ENCODE measurements at regions not wholly inside any gene's neighbourhood (a gene's known extent, or its start where the extent isn't known, plus 50 kb on each side); places are given as distances from the start of the nearest gene placed in this dataset.

DNA sequence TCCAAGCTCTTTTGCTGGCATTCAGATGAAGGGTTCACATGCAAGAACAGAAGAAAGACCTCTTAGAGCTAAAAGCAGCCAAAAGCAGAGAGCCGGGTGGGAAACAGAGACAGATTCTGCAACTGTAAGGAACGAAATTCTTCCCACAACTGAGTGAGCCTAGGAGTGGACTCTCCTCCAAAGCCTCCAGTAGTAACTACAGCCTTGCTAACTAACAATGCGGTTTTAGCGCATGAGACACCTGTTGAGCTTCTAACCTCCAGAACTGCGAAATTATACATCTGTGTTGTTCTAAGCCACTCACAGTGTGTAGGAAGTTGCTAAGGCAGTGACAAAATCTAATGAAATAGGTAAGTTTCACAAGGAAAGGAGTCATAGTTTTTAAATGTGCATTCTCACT is 98.1 kb upstream of the SLITRK1 start:
- TF ChIP-seq, protein P1, sequence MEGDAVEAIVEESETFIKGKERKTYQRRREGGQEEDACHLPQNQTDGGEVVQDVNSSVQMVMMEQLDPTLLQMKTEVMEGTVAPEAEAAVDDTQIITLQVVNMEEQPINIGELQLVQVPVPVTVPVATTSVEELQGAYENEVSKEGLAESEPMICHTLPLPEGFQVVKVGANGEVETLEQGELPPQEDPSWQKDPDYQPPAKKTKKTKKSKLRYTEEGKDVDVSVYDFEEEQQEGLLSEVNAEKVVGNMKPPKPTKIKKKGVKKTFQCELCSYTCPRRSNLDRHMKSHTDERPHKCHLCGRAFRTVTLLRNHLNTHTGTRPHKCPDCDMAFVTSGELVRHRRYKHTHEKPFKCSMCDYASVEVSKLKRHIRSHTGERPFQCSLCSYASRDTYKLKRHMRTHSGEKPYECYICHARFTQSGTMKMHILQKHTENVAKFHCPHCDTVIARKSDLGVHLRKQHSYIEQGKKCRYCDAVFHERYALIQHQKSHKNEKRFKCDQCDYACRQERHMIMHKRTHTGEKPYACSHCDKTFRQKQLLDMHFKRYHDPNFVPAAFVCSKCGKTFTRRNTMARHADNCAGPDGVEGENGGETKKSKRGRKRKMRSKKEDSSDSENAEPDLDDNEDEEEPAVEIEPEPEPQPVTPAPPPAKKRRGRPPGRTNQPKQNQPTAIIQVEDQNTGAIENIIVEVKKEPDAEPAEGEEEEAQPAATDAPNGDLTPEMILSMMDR (IDR thresholded peaks at IDR 0.05; ENCODE audit: low read depth, low read length): no peak
- no peak for TF ChIP-seq EZH2phosphoT487 (IDR thresholded peaks at IDR 0.05; ENCODE audit: low read depth)
